SW 1271 (cell line): ENCODE measurements at regions not wholly inside any gene's neighbourhood (a gene's known extent, or its start where the extent isn't known, plus 50 kb on each side); places are given as distances from the start of the nearest gene placed in this dataset.
"Not testable (repeated sequence)": the region's sequence is repeated elsewhere in the genome, so short reads cannot be mapped to it uniquely, and the experiment has no call there.

Experiments
- DNase-seq, 2 experiments: peaks; one replicate each; lab custom pipeline; 2025; lab: John Stamatoyannopoulos, UW

DNA sequence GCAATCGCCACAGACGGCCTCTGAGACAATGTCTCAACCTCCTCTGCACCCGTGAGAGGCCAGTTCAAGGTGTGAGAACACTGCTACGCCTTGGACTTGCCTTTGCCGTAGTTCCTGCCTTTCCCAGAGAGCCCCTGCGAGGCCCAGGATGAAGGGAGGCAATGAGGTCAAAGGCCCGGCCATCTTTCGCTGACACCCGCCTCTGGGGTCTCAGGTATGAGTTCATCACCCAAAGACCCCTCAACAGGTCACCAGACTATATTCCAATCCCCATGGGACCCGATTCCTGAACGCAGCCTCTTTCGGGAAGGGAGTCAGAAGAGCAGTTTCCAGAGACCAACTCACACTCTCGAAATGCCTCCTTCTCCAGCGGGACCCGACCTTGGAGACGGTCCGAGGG, 573.5 kb downstream of the KCNJ18 start:
- DNase-seq = no peak

DNA sequence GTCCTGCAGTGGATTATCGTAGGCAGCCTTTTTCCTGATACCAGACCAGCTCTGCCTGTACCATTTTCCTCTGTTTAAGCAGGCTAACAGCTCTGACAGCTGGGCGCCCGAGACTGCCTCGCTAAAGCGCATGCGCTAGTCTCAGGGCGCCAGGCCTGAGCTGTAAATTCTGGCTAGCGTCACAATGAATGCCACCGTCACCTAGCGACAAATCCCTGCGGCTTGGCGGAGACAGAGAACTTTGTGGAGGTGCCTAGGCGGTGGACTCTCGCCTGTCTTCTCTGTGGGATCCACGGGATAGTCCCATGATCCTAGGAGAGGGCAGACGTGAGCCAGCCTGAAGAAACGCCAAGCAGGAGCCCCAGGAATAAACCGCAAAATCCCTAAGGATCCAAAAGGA, 573.9 kb downstream of the KCNJ18 start:
- DNase-seq = no peak

DNA sequence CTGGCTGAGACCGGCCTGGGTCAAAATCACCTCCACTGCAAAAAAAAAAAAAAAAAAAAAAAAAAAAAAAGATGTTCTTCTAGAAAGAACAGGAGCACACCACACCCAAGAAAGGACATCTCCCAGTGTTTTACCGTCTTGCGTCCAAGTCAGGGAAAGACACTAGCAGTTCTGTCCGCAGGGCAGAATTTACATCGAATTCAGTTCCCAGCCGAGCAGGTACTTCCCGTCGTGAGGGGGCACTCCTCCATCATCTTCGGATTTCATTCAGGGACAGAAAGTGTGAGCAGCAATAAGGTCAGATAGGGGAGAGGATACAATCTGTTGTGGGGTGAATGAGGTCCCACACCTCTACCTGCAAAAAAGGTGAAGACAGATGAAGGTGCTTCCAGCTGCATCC, 574.7 kb downstream of the KCNJ18 start:
- no peak for DNase-seq

DNA sequence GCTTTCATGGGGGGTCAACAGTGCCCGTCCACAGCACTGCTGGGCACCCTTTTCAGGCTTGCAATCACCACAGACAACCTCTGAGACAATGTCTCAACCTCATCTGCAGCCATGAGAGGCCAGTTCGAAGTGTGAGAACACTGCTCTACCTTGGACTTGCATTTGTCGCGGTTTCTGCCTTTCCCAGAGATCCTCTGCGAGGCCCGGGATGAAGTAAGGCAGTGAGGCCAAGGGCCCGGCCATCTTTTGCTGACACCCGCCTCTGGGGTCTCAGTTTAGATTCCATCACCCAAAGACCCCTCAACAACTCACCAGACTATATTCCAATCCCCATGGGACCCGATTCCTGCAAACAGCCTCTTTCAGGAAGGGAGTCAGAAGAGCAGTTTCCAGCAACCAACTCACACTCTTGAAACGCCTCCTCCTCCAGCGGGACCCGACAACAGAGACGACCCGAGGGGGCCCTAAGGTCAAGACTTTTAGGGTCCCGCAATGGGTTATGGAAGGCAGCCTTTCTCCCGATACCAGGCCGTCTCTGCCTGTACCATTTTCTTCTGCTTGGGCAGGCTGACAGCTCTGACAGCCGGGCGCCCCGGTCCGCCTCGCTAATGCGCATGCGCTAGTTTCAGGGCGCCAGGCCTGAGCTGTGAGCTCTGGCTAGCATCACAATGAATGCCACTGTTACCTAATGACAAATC, 576.0 kb downstream of the KCNJ18 start:
- no peak for DNase-seq

DNA sequence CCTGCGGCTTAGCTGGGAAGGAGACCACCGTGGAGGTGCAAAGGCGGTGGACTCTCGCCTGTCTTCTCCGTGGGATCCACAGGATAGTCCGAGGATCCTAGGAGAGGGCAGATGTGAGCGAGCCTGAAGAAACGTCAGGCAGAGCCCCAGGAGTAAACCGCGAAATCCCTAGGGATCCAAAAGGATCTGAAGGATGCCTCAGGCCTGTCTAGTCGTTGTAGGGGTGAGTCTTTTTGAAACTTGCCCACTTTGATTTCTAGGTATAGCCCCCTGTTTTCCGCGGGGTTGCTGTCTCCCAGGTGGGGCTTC, 576.5 kb downstream of the KCNJ18 start:
- DNase-seq = no peak

DNA sequence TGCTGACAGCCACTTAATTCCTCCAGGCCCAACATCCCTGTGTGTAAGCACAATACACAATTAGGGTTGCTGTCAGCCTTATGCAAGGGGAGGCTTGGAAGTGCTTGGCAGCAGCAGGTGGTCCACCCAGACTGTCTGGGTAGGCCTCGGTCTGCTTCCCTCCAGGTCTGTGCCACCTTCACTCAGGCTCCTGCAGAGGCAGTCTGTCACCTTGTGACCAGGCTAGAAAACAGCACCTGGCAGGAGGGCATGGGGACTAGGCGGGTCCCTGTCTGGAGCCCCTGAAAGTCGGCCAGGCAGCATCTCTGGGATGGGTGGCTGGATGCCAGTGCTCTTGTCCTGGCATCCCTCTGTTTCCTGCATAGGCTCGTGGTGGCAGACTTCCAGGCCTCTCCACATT, 578.1 kb downstream of the KCNJ18 start:
- no peak for DNase-seq

DNA sequence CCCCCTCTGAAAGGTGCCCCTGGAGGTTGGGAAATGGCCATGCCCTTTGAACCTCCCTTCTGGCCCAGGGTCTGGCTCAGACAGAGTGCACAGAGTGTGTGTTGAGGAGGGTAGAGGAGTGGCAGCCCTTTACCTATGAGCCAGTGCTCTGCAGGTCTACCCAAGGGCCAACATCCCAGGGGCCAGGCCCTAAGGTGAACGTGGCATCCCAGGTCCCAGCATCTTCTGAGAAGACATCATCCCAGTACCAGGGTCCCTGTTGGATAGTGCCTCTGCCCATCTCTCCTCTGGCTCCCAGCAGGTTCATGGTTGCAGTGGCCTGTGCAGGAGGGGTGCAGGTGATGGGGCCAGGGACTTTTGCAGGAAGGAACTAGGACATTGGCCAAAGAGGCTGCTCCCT, 578.5 kb downstream of the KCNJ18 start:
- DNase-seq = not testable (repeated sequence)

DNA sequence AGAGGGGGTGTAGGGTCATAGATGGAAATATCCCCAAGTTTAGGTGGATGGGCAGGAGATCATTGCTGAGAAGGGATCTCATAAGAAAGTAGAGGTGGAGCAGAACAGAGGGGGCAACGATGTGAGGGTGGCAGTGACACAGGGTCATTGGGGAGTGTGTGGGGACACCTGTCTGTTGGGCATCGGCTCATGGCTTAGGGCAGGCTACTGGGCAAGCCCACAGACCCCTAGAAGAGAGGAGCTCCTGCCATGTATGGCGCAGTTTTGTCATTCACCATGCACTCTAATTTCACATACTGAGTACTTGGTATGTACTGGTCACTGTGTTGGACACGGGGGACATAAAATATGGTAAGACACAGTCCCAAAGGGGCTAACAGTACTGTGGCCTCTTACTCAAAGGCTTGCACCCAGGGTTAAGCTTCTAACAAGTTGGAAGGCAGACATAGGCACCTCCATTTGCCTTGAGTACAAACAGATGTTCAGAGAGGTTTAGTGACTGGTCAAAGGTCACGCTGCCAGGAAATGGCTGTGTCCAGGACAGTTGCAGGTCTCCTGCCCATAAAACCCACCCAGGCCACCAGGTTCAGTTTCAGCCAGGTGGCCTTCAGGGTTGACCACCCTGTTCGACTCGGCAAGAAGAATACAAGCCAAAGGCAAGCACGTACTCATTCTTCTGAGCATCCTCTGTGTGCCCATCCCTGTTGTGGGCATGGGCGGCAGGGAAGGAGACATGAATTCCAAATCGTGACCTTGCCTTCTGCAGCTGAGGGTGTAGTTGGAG, 580.2 kb downstream of the KCNJ18 start:
- no peak for DNase-seq

DNA sequence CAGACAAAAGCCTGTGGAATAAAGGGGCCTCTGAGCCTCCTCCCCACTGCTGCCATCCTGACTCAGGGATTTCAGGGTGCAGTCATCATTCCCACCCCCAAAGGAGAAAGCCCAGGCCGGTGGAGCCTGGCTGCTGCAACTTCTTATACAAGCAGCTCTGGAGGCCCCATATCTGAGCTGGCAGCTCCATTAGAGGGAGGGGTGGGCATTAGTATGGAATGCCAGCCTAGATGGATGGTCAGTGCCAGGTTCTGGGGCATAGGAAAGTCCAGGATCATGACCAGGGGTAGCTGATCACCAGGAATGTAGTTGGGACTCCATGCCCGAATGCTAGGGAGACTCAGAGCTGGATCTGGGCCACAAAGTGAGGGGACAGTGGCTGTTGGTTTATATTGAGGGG, 581.0 kb downstream of the KCNJ18 start:
- DNase-seq = no peak

DNA sequence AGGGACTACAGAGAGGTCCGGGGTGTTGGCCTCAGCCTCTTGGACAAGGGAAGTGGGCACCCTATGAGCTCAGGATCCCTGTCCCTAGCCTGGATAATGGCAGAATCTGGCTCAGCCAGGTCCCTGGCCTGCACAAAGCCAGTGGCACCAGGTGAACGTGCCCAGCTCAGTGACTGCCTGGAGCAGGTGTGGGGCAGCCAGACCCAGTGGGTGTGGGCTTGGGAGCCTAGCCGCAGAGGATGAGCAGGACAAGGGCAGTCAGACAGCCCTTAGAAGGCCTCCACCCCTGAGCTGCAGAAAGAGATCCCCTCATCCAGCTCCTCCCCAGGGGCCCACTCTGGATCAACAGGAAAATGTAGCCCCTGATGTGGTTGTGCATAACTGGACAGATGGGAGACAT, 585.3 kb downstream of the KCNJ18 start:
- no peak for DNase-seq

DNA sequence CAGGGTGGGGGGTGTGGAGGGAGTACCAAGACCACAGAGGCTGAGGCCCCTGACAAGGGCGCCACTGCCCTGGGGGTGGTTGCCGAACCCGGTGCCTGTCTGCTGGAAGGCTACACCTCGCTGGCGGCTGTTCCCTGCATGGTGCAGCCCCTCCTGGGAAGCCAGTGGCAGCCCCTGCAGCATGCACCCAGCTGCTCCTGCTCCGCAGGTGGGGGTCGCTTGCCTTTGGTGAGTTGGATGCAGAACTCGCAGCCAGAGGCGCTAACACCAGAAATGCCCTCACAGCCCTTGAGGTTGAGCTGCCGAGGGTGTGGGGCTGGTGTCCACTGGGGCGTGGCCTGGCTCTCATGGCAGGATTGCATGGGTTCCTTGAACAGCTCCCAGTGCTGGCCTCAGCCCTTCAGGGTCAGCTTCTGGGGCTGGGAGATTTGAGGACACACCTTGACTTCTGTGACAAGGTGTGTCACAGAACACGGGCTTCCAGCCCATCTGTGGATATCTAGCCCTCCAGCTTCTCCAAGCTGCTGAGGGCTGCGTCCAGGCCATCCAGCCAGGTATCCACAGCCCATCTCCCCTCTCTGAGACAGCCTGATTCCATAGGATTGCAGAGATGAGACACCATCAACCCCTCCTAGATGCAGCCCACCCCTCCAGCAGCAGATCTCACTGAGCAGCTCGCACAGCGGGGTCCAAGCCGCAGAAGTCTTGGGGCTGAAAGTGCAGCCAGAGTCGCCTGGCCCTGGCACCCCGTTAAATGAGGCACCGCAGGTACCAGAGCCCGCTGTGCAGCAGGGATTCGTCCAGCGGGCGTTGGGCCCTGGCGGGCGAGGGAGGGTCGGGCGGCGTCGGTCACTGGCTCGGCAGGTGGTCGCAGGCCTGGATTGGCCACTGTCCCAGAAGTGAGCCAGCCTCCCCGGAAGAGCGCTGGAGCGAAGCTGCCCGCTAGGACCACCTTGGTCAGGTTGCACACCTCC, 586.3 kb downstream of the KCNJ18 start:
- no peak for DNase-seq

DNA sequence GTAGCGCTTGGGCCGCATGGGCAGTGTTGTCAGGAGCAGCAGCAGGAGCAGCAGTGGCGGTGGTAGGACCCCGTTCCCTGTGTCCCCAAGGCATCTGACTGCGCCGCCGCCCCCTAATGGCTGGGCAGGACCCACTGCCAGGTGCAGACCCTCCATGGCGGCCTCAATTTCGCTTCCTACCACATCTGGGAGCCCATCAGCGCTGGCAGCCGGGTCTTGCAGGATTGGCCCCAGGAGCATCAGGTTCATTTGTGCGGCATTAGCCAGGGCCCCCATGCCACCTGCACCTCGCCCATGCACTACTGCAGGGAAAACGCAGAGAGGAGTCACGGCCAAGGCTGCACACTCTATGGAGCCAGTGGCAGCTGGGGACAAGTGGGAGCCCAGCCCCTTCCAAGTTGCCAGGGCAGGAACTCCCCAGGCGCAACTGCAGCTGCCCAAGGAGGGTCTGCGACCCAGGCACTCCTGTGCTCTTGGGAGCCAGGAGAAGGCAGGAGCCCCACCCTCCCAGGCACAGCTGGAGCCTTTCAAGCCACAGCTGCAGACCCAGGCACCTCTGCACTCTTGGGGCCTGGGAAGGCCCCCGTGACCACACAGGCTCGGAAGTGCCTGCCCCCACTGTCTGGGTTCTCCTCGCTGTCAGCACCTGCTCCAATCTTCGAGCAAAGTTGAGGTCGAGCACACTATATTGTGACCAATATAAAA, 594.2 kb downstream of the KCNJ18 start:
- no peak for DNase-seq

DNA sequence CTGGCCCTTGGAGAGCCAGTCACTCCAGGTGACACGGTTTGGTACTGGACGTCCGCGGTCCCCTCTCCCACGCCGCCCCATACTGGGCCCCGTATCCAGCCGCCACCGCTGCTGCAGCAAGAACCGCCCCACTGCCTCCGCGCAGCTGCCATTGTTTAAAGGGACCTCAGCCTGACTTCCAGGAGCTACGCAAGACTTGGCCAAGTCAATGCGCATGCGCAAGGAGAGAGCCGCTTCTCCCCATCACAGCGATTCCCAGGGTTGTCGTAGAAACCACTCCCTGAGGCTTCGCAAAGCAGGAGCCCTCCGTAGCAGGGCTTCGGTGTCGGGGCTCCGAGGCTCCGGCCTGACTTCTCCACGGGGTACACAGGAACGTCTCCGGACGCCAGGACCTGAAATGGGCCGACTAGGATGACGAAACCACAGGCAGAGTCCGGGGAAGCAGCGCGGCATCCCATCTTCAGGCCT, 606.2 kb downstream of the KCNJ18 start:
- DNase-seq = not testable (repeated sequence)

DNA sequence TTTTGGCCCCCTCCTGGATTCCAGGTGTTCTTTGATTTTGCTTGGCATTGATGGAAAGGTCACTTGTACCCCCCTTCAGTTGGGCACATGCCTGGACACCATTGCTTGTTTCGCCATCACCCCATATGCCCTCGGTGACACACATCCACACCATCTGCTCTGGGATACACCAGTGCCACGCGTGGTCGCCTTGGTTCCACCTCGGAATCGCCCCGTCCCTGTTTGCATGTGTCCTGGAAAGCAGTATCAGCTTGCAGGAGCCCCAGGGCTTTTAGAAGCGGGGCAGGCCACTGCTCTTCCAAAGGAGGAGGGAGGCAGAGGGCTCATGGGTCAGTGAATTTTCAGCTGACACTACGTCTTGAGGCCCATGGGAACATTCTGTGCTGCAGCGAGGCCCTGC, 607.9 kb downstream of the KCNJ18 start:
- DNase-seq = no peak

DNA sequence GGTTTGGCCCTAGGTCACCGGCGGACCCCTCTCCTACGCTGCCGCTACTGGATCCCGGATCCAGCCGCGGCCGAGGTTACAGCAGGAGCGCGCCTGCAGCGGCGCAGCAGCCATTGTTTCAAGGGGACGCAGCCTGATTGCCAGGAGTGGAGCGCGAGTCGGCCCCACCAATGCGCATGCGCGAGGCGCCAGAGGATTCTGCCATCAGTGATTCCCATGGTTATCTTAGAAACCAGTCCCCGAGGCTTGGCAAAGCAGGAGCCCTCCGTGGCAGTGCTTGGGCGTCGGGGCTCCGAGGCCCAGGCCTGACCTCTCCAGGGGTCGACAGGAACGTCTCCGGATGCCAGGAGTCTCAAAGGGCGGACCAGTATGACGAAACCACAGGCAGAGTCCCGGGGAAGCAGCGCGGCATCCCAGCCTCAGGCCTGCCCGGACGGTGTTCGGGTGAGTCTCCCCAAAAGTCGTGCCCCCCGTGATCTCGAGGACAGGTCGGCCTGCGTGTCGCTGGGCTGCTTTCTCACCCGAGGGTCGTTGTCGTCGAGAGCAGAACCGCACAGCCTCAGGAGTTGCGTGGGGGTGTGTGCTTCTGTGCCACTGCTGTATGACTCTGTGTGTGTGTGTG, 608.5 kb downstream of the KCNJ18 start:
- no peak for DNase-seq

DNA sequence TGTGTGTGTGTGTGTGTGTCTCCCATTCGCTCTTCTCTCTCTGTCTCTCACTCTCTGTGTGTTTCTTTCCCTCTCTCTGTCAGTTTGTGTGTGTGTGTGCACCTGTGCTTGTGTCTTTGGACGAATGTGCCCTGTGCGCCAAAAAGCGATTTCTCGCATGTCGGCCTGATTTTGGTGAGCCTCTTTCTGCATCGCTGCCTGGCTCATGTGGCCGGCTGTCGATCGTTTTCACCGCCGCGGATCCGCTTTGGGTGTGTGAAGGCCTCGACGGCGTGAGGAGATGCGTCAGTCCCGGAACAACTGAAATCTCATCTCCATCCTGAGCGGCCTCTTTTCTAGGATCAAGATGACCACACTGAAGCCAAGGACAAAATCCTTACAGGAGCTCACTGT, 609.0 kb downstream of the KCNJ18 start:
- DNase-seq = no peak

DNA sequence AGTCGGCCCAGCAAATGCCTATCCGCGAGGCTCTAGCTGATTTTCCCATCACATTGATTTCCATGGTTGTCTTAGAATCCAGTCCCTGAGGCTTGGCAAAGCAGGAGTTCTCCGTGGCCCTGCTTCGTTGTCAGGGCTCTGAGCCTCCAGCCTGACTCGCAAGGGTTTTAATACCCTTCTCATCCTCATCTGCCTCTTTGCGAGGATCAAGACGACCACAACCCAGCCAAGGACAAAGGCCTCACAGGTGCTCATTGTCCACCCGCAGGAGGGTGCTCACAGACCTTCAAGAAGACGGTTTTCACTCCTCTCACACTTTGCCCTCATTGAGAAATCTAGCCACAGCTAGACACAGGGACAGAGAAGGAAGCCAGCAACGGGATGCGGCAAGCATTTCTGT, 610.8 kb downstream of the KCNJ18 start:
- no peak for DNase-seq

DNA sequence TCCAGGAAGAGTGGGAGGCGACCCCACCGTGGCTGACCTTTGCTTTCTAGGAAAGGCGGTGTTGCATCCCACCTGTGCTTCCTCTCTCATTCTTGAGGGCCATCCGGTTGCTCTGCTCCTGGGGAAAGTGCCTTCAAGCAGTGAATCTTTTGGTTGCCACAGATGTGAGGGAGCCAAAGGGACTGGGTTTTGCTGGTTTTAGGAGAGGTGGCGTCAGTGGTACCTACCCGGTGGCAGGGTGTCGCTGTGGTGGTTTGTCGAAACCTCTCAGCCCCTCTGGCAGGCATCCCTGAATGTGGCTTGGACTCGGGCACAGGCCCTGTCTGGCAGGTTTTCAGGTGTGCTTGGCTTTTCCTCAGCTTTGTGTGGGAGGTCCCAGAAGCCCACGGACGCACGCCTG, 611.5 kb downstream of the KCNJ18 start:
- no peak for DNase-seq

DNA sequence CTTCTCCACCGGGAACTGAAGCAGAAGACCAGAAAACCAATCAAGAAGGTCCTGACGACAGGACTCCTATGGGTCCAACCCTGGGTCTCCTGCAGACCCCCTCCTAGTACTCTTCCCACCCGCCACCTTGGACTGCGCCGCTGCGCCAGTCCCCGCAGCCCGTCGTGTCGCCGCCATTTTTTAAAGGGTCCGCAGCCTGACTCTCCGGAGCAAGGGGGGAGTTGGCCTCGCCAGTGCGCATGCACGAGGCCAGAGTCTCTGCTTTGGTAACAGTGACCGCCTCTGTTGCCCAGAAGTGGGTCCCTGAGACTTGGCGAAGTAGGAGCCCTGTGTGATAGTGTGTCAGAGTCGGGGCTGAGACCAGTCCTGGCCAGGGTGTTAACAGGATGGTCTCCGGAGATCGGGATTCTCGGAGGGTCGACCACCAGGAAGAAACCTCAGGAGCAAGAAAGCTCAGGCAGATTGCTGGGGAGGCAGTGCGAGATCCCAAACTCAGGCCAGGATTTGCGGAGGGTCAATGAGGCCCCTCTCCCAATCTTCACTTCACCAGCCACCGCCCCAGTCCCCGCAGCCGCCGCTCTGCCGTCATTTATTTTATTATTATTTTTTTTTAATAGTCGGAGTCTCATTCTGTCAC, 612.5 kb downstream of the KCNJ18 start:
- DNase-seq = no peak

DNA sequence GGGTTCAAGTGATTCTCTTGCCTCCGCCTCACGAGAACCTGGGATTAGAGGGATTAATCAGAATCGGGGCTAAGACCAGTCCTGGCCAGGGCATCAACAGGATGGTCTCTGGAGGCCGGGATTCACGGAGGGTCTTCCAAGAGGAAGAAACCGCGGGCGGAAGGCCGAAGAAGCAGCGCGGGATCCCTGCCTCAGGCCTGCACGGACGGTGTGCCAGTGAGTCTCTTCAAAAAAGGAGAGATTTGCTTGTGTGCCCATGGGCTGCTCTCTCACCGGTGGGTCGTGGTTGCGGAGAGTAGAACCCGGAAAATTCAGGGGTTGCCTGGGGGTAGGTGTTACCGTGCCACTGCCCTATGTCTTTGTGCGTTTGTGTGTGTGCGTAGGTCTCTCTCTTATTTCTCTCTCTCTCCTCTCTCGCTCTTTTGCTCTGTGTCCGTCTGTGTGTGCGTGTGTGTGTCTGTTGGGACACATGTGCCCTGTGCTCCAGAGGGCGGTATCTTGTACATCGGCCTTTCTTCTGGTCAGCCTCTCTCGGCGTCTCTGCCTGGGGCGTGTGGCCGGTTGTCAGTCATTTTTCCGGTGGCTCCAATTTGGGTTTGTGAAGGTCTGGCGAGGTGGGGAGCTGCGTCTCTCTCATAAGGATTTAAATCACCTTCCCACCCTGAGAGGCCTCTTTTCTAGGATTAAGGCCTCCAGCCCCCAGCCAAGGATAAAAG, 613.2 kb downstream of the KCNJ18 start:
- no peak for DNase-seq
